ENCODE measurements at regions not wholly inside any gene's neighbourhood (a gene's known extent, or its start where the extent isn't known, plus 50 kb on each side); places are given as distances from the start of the nearest gene placed in this dataset.

DNA sequence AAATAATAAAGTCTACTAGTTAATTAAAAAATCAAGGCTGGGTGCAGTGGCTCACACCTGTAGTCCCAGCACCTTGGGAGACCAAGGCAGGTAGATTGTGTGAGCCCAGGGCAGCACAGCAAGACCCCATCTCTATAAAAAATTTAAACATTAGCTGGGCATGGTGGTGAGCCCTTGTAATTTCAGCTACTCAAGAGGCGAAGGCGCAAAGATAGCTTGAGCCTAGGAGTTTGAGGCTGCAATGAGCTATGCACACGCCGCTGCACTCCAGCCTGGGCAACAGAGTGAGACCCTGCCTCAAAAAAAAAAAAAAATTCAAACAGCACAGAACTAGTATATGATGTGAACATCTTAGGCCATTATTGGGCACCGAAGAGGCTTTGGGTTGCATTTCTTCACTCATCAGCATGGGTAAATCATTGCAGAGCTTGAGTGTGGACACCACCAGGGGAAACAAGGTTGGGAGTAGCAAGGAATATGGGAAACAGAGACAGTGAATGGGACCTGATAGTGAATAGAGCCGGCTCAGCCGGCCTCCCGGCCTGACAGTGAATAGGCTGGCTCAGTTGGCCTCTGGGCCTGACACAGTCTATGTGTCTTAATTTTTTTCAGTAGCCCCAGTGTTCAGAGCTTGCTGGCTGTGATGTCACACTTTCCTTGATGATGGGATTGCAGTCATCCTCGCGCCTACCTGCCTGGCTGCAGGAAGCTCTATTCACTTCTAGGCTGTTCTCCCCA is 89.1 kb upstream of the ERRFI1 start:
- no peak for TF ChIP-seq CTCF (IDR thresholded peaks at IDR 0.05; ENCODE audit: low read length)
- TF ChIP-seq EZH2 (optimal IDR thresholded peaks at IDR 0.05; ENCODE audit: low read depth, low read length), result no peak
- TF ChIP-seq EZH2phosphoT487 (IDR thresholded peaks at IDR 0.05; ENCODE audit: low read length), result no peak
